Breast epithelium (tissue), 3 donors: ENCODE measurements at regions not wholly inside any gene's neighbourhood (a gene's known extent, or its start where the extent isn't known, plus 50 kb on each side); places are given as distances from the start of the nearest gene placed in this dataset.

Source experiments
- CTCF ChIP-seq, 3 donors: fragments of 450-650 bp; IDR thresholded peaks; one replicate each; pipeline ENCODE4 v1.5.1; 2016 to 2017; ENCODE audit warnings: antibody characterized with exemption in 3 of 3, mild to moderate bottlenecking in 3 of 3, moderate library complexity in 3 of 3
- POLR2A ChIP-seq: fragments of 450-650 bp; IDR thresholded peaks from one replicate; pipeline ENCODE4 v1.6.1; 2016; ENCODE audit warnings: antibody characterized with exemption, mild to moderate bottlenecking, moderate library complexity

- TF ChIP-seq POLR2A, result no peak
- TF ChIP-seq CTCF (IDR thresholded peaks at IDR 0.05), result no peak
These were observed 98.8 kb upstream of the METTL14 start for GRCh38 chr4:118586357-118586790.
